AG04449 (cell line): ENCODE measurements at regions not wholly inside any gene's neighbourhood (a gene's known extent, or its start where the extent isn't known, plus 50 kb on each side); places are given as distances from the start of the nearest gene placed in this dataset.
"Not testable (repeated sequence)": the region's sequence is repeated elsewhere in the genome, so short reads cannot be mapped to it uniquely, and the experiment has no call there.

ENCODE experiments used
- CTCF ChIA-PET: fragments of 350-600 bp; formaldehyde crosslinking; extraction: SDS; loops from one replicate; lab custom pipeline; 2021; ENCODE audit warnings: antibody characterized with exemption; lab: Yijun Ruan, JAX
- POLR2A ChIA-PET: fragments of 400-600, 350-600 bp; formaldehyde crosslinking; extraction: SDS; loops from one replicate; lab custom pipeline; 2020; ENCODE audit warnings: antibody characterized with exemption, inconsistent platforms; lab: Yijun Ruan, JAX
- DNase-seq: peaks from one replicate; pipeline ENCODE4 v3.0.0-alpha.2; 2010; ENCODE audit warnings: low read depth, low spot score
- H3K4me3 ChIP-seq: 2 replicates; pipeline ENCODE4 v1.5.1; 2011; ENCODE audit warnings: low read depth, mild to moderate bottlenecking, control low read depth, low read length
- TF ChIP-seq, protein P1 (sequence below): IDR thresholded peaks from one replicate; pipeline ENCODE4 v1.5.1; 2011; ENCODE audit warnings: mild to moderate bottlenecking, moderate library complexity, low read length, control low read depth, inconsistent platforms; ENCODE audit not compliant: insufficient read depth; ENCODE audit errors: missing control alignments

GRCh38 chr6:12483712-12484111, 193.6 kb downstream of the EDN1 start:
- TF ChIP-seq, protein P1, sequence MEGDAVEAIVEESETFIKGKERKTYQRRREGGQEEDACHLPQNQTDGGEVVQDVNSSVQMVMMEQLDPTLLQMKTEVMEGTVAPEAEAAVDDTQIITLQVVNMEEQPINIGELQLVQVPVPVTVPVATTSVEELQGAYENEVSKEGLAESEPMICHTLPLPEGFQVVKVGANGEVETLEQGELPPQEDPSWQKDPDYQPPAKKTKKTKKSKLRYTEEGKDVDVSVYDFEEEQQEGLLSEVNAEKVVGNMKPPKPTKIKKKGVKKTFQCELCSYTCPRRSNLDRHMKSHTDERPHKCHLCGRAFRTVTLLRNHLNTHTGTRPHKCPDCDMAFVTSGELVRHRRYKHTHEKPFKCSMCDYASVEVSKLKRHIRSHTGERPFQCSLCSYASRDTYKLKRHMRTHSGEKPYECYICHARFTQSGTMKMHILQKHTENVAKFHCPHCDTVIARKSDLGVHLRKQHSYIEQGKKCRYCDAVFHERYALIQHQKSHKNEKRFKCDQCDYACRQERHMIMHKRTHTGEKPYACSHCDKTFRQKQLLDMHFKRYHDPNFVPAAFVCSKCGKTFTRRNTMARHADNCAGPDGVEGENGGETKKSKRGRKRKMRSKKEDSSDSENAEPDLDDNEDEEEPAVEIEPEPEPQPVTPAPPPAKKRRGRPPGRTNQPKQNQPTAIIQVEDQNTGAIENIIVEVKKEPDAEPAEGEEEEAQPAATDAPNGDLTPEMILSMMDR, result no peak
- peak overlapping the region; percentile 24 for H3K4me3 ChIP-seq
- ChIA-PET POLR2A (interaction anchor here (0.6 to 0.9 kb wide), 2 partner anchors 65 to 349 kb away, joined by 3 read pairs; no protein-coding TSS in a partner anchor), CTCF (interaction anchor here (1.3 to 5.0 kb wide), 4 partner anchors 12 to 193 kb away, joined by 6 to 22 read pairs (median 7); partner anchors contain the start of gene EDN1)
- DNase-seq, result peak; percentile 93

DNA sequence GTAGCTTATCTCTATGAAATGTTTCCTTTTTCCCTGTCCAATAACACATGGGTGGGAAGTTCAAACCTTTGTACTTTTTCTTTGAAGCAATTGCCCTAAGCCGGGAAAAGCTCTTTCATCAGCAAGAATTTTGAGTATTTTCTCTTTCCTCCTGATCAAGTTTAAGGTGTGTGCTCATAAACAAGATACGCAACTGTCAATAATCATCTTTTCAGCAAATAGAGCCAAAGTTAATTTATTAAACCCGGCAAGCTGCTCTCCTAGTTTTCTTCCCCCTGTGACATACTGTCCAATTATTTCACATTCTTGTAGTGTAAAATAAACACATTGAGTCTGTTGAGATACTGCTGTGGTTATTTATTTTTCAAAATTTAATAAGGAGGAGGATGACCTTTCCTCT, 194.4 kb downstream of the EDN1 start:
- DNase-seq, result no peak
- TF ChIP-seq, protein P1, result no peak
- ChIA-PET CTCF (interaction anchor here (5.0 kb wide), 1 partner anchor 194 kb away, joined by 22 read pairs; the partner anchor contains the start of gene EDN1), POLR2A (interaction anchor here (0.6 kb wide), 1 partner anchor 193 kb away, joined by 3 read pairs; no protein-coding TSS in a partner anchor)
- no peak overlapping the region for H3K4me3 ChIP-seq

- POLR2A ChIA-PET, result no interaction called here
- TF ChIP-seq, protein P1, result no peak
- DNase-seq, result no peak
- H3K4me3 ChIP-seq, result no peak overlapping the region
- CTCF ChIA-PET, result interaction anchor here (5.0 kb wide), 1 partner anchor 195 kb away, joined by 22 read pairs; the partner anchor contains the start of gene EDN1
Observed at GRCh38 chr6:12485226-12485764, 195.1 kb downstream of the EDN1 start.

GRCh38 chr6:12485837-12486236, 195.7 kb downstream of the EDN1 start:
- ChIA-PET CTCF (interaction anchor here (5.0 kb wide), 1 partner anchor 196 kb away, joined by 22 read pairs; the partner anchor contains the start of gene EDN1), POLR2A (no interaction called here)
- DNase-seq, result no peak
- TF ChIP-seq, protein P1, result no peak
- no peak overlapping the region for H3K4me3 ChIP-seq

- ChIA-PET CTCF (interaction anchor here (0.9 to 1.1 kb wide), 2 partner anchors 9 to 57 kb away, joined by 3 read pairs; no protein-coding TSS in a partner anchor), POLR2A (no interaction called here)
- TF ChIP-seq, protein P1, result no peak
- no peak for DNase-seq
- H3K4me3 ChIP-seq, result no peak overlapping the region
Observed at GRCh38 chr6:12490351-12490903, 200.3 kb downstream of the EDN1 start.

GRCh38 chr6:12490904-12491571, 200.9 kb downstream of the EDN1 start:
- peak; percentile 83 for DNase-seq
- TF ChIP-seq, protein P1, result no peak
- CTCF ChIA-PET, result no interaction called here
- POLR2A ChIA-PET, result no interaction called here
- no peak overlapping the region for H3K4me3 ChIP-seq

DNA sequence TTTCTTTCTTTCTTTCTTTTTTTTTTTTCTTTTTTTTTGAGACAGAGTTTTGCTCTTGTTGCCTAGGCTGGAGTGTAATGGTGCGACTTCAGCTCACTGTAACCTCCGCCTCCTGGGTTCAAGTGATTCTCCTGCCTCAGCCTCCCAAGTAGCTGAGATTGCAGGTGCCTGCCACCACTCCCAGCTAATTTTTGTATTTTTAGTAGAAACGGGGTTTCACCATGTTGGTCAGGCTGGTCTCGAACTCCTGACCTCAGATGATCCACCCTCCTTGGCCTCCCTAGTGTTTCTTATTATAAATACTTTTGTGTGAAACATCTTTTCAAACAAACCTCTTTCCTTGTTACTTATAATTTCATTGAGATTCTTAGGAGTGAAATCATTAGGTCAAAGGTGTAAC, 202.8 kb downstream of the EDN1 start:
- DNase-seq, POLR2A ChIA-PET: not testable (repeated sequence)
- CTCF ChIA-PET, result interaction anchor here (1.0 kb wide), 1 partner anchor 203 kb away, joined by 4 read pairs; the partner anchor contains the start of gene EDN1

More for the DNA sequence above, 202.8 kb downstream of the EDN1 start:
- not testable (repeated sequence) for H3K4me3 ChIP-seq
